ENCODE measurements at regions not wholly inside any gene's neighbourhood (a gene's known extent, or its start where the extent isn't known, plus 50 kb on each side); places are given as distances from the start of the nearest gene placed in this dataset.
"Not testable (repeated sequence)": the region's sequence is repeated elsewhere in the genome, so short reads cannot be mapped to it uniquely, and the experiment has no call there.

GRCh38 chr1:163580926-163581325 is 259.2 kb downstream of the NUF2 start:
- no peak overlapping the region for H3K27ac ChIP-seq
- TF ChIP-seq CTCF (conservative IDR thresholded peaks at IDR 0.05) (no peak), ZFX (IDR thresholded peaks at IDR 0.05) (no peak)

- no peak overlapping the region for H3K27ac ChIP-seq
- TF ChIP-seq CTCF (conservative IDR thresholded peaks at IDR 0.05), result no peak
- TF ChIP-seq ZFX (IDR thresholded peaks at IDR 0.05), result no peak
Observed at GRCh38 chr1:163583661-163584181, 262.0 kb downstream of the NUF2 start.

GRCh38 chr1:163585796-163586195 is 264.0 kb downstream of the NUF2 start:
- TF ChIP-seq CTCF (conservative IDR thresholded peaks at IDR 0.05) (peak; percentile 4; the same call in 1 of the 2 replicates), ZFX (IDR thresholded peaks at IDR 0.05) (no peak)
- no peak overlapping the region for H3K27ac ChIP-seq

GRCh38 chr1:163588796-163589195 is 267.0 kb downstream of the NUF2 start:
- no peak overlapping the region for H3K27ac ChIP-seq
- no peak for TF ChIP-seq CTCF (conservative IDR thresholded peaks at IDR 0.05)
- no peak for TF ChIP-seq ZFX (IDR thresholded peaks at IDR 0.05)

GRCh38 chr1:163589735-163590134 is 268.0 kb downstream of the NUF2 start:
- no peak for TF ChIP-seq ZFX (IDR thresholded peaks at IDR 0.05)
- no peak for TF ChIP-seq CTCF (conservative IDR thresholded peaks at IDR 0.05)
- H3K27ac ChIP-seq, result no peak overlapping the region

GRCh38 chr1:163591131-163591530 is 269.4 kb downstream of the NUF2 start:
- H3K27ac ChIP-seq, result not testable (repeated sequence)

- H3K27ac ChIP-seq, result not testable (repeated sequence)
Observed at GRCh38 chr1:163592623-163593022, 270.9 kb downstream of the NUF2 start.

GRCh38 chr1:163596106-163596505 is 274.4 kb downstream of the NUF2 start:
- not testable (repeated sequence) for H3K27ac ChIP-seq

- no peak overlapping the region for H3K27ac ChIP-seq
Observed at GRCh38 chr1:163596541-163597258, 274.9 kb downstream of the NUF2 start.

More at GRCh38 chr1:163596541-163597258, 274.9 kb downstream of the NUF2 start:
- TF ChIP-seq ZFX (IDR thresholded peaks at IDR 0.05), result no peak
- TF ChIP-seq CTCF (conservative IDR thresholded peaks at IDR 0.05), result no peak
